Transverse colon (tissue), 4 donors: ENCODE measurements at regions not wholly inside any gene's neighbourhood (a gene's known extent, or its start where the extent isn't known, plus 50 kb on each side); places are given as distances from the start of the nearest gene placed in this dataset.
A peak's percentile ranks its signal among the peaks of the same experiment; 100 is the strongest.

Source experiments
- DNase-seq: peaks from one replicate; pipeline ENCODE4 v3.0.0-alpha.2; 2019
- H3K27ac ChIP-seq, 4 donors: fragments of 200-600 bp; sonication (generic); 2 replicates each; pipeline ENCODE4 v1.5.1; 2016 to 2018; ENCODE audit warnings: inconsistent platforms in 4 of 4
- H3K27me3 ChIP-seq: fragments of 200-600 bp; sonication (generic); 2 replicates; pipeline ENCODE4 v1.5.1; 2017; ENCODE audit warnings: inconsistent platforms
- H3K36me3 ChIP-seq, 4 donors: fragments of 200-600 bp; sonication (generic); 2 replicates each; pipeline ENCODE4 v1.5.1; 2017 to 2019; ENCODE audit warnings: inconsistent platforms in 4 of 4
- H3K4me1 ChIP-seq, 4 donors: fragments of 200-600 bp; sonication (generic); 2 replicates each; pipeline ENCODE4 v1.5.1; 2017 to 2020; ENCODE audit warnings: inconsistent platforms in 4 of 4
- H3K4me3 ChIP-seq, 4 donors: fragments of 200-600 bp; sonication (generic); 1 replicate in 1 of 4; 2 replicates in 3 of 4; pipeline versions ENCODE4 v1.5.1 to v1.6.1; 2017 to 2019; ENCODE audit warnings: inconsistent platforms in 4 of 4
- H3K9me3 ChIP-seq, 2 donors: fragments of 200-600 bp; sonication (generic); 2 replicates each; pipeline ENCODE4 v1.5.1; 2017 to 2019; ENCODE audit warnings: inconsistent platforms in 2 of 2
- CTCF ChIP-seq, 5 experiments: fragments of 200-600 bp in 3 of 5; fragments of 450-650 bp in 2 of 5; sonication (generic) in 3 of 5; IDR thresholded peaks; 1 replicate in 2 of 5; 2 replicates in 3 of 5; pipeline ENCODE4 v1.5.1; 2016 to 2017; ENCODE audit warnings: antibody characterized with exemption in 5 of 5, inconsistent platforms in 3 of 5, mild to moderate bottlenecking in 2 of 5, moderate library complexity in 1 of 5
- EP300 ChIP-seq: sonication (generic); formaldehyde crosslinking; IDR thresholded peaks from one replicate; pipeline ENCODE4 v1.6.1; 2017; ENCODE audit warnings: antibody characterized with exemption, low read depth
- POLR2A ChIP-seq: fragments of 450-650 bp; IDR thresholded peaks from one replicate; pipeline ENCODE4 v1.6.1; 2016; ENCODE audit warnings: antibody characterized with exemption, mild to moderate bottlenecking, moderate library complexity
- POLR2AphosphoS5 ChIP-seq, 3 donors: sonication (generic); formaldehyde crosslinking; IDR thresholded peaks; one replicate each; pipeline ENCODE4 v1.6.1; 2016; ENCODE audit warnings: antibody characterized with exemption in 3 of 3
- WGBS, 2 donors: methylation state at CpG; one replicate each; pipeline ENCODE4 v1.1.5; 2018; ENCODE audit warnings: low coverage in 1 of 2; 5-methylcytosine and 5-hydroxymethylcytosine counted together
- in situ Hi-C, 4 donors: fragments of 200-750 bp; cut with MboI; loops; one replicate each; pipeline versions ENCODE4 v1.15.0 to v1.15.1; 2017; ENCODE audit warnings: low sequenced_read_pairs in 3 of 4, low pct_ligation_motif_present in 1 of 4, low pct_unique_long_range_greater_than_20kb in 1 of 4
- intact Hi-C: fragments of 100-400 bp; cut with DNase I; formaldehyde crosslinking; loops from one replicate; pipeline ENCODE4 v1.15.1; 2023; ENCODE audit warnings: low total_unique reads

- intact Hi-C loops, result no loop called here
- Histone ChIP-seq H3K36me3 (no peaks in the 10 kb centered on the region), H3K27ac (peak overlapping the region; percentile 53 to 72 (median 60)), H3K9me3 (no peaks in the 10 kb centered on the region), H3K27me3 (no peaks in the 10 kb centered on the region), H3K4me3 (peak overlapping the region in 1 of 4 donors; percentile 27), H3K4me1 (peaks cover 0 to 20% (median 2%) of the 10 kb centered on the region in 4 donors)
- in situ Hi-C loops, result no loop called here
- TF ChIP-seq CTCF (IDR thresholded peaks at IDR 0.05) (no peak), POLR2A (no peak), EP300 (no peak), POLR2AphosphoS5 (IDR thresholded peaks at IDR 0.05) (peak in 2 of 3 donors; percentile 28 to 51)
- 20 to 25% methylated on average over 5 of the region's 5 CpGs for WGBS, 2 donors
- no peak for DNase-seq
Observed at GRCh38 chr4:129342819-129343408, 247.0 kb downstream of the C4orf33 start.

DNA sequence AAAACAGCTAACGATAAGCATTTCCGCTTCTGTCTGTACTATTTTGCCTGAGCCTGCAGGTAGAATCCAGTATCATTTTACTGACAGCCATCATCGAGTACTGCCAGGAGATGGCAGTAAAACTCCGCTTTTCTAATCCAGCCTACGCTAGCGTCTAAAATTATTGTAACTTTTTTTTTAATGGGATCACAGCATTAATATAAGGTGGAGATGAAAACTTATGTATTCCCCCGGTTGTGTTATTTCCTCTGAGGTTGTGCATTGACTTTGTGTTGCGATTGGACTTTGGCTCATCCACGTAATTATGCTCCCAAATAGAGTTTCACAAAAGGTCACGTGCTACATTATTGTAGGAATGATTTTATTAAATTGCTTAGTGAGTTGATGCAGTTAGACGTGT, 248.1 kb downstream of the C4orf33 start:
- Histone ChIP-seq H3K36me3 (no peaks in the 10 kb centered on the region), H3K27me3 (no peaks in the 10 kb centered on the region), H3K4me1 (peaks cover 0 to 20% (median 2%) of the 10 kb centered on the region in 4 donors), H3K4me3 (peak overlapping the region in 1 of 4 donors; percentile 11), H3K9me3 (no peaks in the 10 kb centered on the region), H3K27ac (peak overlapping the region in 1 of 4 donors; percentile 72)
- intact Hi-C loops (no loop called here), in situ Hi-C loops (no loop called here)
- DNase-seq, result peak; percentile 31
- peak in 1 of 3 donors; percentile 22 for TF ChIP-seq POLR2AphosphoS5 (IDR thresholded peaks at IDR 0.05)
- peak; percentile 34 to 61 (median 58) for TF ChIP-seq CTCF (IDR thresholded peaks at IDR 0.05)
- TF ChIP-seq EP300, result no peak
- WGBS, 2 donors, result 19 to 32% methylated on average over 11 of the region's 11 CpGs

- TF ChIP-seq EP300, result no peak
- no peak for TF ChIP-seq POLR2A
- TF ChIP-seq POLR2AphosphoS5 (IDR thresholded peaks at IDR 0.05), result no peak
- TF ChIP-seq CTCF (IDR thresholded peaks at IDR 0.05), result no peak
- Histone ChIP-seq H3K27me3 (no peaks in the 10 kb centered on the region), H3K4me1 (peaks cover 0 to 20% (median 2%) of the 10 kb centered on the region in 4 donors), H3K4me3 (no peak overlapping the region), H3K9me3 (no peaks in the 10 kb centered on the region), H3K27ac (no peak overlapping the region), H3K36me3 (no peaks in the 10 kb centered on the region)
- intact Hi-C loops (no loop called here), in situ Hi-C loops (no loop called here)
- DNase-seq, result no peak
- WGBS, 2 donors, result 60 to 83% methylated on average over 1 to 4 of the region's 4 CpGs
Observed at GRCh38 chr4:129345609-129346008, 249.7 kb downstream of the C4orf33 start.

DNA sequence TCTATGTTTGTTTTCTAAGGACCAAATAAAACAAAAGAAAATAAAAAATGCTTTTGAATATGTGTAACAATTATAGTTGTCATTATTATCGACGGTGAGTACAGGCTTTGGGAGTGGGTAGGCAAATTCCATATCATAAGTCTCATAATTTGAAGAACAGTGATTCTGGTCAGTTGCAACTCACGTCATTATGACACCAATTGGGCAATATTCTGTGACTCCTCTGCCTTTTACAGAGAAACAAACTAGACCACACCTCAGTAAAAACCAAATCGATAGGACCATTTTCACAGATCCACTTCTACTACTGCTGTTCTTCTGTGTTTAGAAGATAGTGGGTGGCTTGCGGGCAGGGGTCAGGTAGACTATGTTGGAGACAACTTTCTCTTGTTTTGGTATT, 250.1 kb downstream of the C4orf33 start:
- TF ChIP-seq CTCF (IDR thresholded peaks at IDR 0.05) (no peak), POLR2A (no peak), POLR2AphosphoS5 (IDR thresholded peaks at IDR 0.05) (no peak), EP300 (no peak)
- Histone ChIP-seq H3K36me3 (no peaks in the 10 kb centered on the region), H3K27me3 (no peaks in the 10 kb centered on the region), H3K4me1 (peaks cover 0 to 20% (median 2%) of the 10 kb centered on the region in 4 donors), H3K27ac (no peak overlapping the region), H3K9me3 (no peaks in the 10 kb centered on the region), H3K4me3 (no peak overlapping the region)
- intact Hi-C loops, result no loop called here
- in situ Hi-C loops, result no loop called here
- 79 to 84% methylated on average over 5 of the region's 5 CpGs for WGBS, 2 donors
- no peak for DNase-seq
